Loucy (cell line): ENCODE measurements at regions not wholly inside any gene's neighbourhood (a gene's known extent, or its start where the extent isn't known, plus 50 kb on each side); places are given as distances from the start of the nearest gene placed in this dataset.

Source experiments
- H2AFZ ChIP-seq: fragments of 200-600 bp; sonication (generic); 2 replicates; pipeline ENCODE4 v1.6.0; 2016; ENCODE audit warnings: antibody characterized with exemption, mild to moderate bottlenecking, low read length, moderate library complexity
- H3F3A ChIP-seq: fragments of 200-600 bp; 2 replicates; pipeline ENCODE4 v1.6.0; 2016; ENCODE audit warnings: antibody characterized with exemption, low read depth, mild to moderate bottlenecking
- H3K27me3 ChIP-seq: fragments of 200-600 bp; sonication (generic); 2 replicates; pipeline ENCODE4 v1.6.1; 2014; ENCODE audit warnings: low read length, mild to moderate bottlenecking; ENCODE audit not compliant: insufficient read depth, poor library complexity, severe bottlenecking
- H3K36me3 ChIP-seq: fragments of 200-600 bp; sonication (generic); 2 replicates; pipeline ENCODE4 v1.6.1; 2016; ENCODE audit warnings: low read length; ENCODE audit not compliant: insufficient read depth
- H3K4me1 ChIP-seq: fragments of 200-600 bp; sonication (generic); 2 replicates; pipeline ENCODE4 v1.5.1; 2014; ENCODE audit warnings: low read length, mild to moderate bottlenecking; ENCODE audit not compliant: insufficient read depth, poor library complexity, severe bottlenecking
- H3K4me2 ChIP-seq: fragments of 200-600 bp; sonication (generic); 2 replicates; pipeline ENCODE4 v1.6.0; 2014; ENCODE audit warnings: antibody characterized with exemption, low read length, low read depth, mild to moderate bottlenecking; ENCODE audit not compliant: poor library complexity, severe bottlenecking
- H3K4me3 ChIP-seq: fragments of 200-600 bp; sonication (generic); 2 replicates; pipeline ENCODE4 v1.5.1; 2014; ENCODE audit warnings: low read length, mild to moderate bottlenecking, mixed read lengths; ENCODE audit not compliant: poor library complexity, severe bottlenecking
- H3K79me2 ChIP-seq: fragments of 200-600 bp; sonication (generic); 2 replicates; pipeline ENCODE4 v1.6.1; 2014; ENCODE audit warnings: low read length; ENCODE audit not compliant: insufficient read depth
- H3K9ac ChIP-seq: fragments of 200-600 bp; sonication (generic); 2 replicates; pipeline ENCODE4 v1.6.0; 2014; ENCODE audit warnings: mild to moderate bottlenecking, low read depth, low read length, moderate library complexity; ENCODE audit not compliant: poor library complexity, severe bottlenecking
- H3K9me2 ChIP-seq: fragments of 200-600 bp; sonication (generic); replicated peaks from 2 replicates; pipeline ENCODE4 v1.6.1; 2016; ENCODE audit warnings: low read depth, low read length, mixed read lengths
- H3K9me3 ChIP-seq: fragments of 200-600 bp; sonication (generic); 2 replicates; pipeline ENCODE4 v1.6.1; 2014; ENCODE audit warnings: mild to moderate bottlenecking, antibody characterized with exemption, low read length, low read depth; ENCODE audit not compliant: insufficient read depth
- H4K20me1 ChIP-seq: fragments of 200-600 bp; sonication (generic); 2 replicates; pipeline ENCODE4 v1.6.0; 2014; ENCODE audit warnings: antibody characterized with exemption, low read length, mild to moderate bottlenecking; ENCODE audit not compliant: insufficient read depth, poor library complexity, severe bottlenecking
- EZH2phosphoT487 ChIP-seq: fragments of 200-600 bp; IDR thresholded peaks from 2 replicates; pipeline ENCODE4 v1.6.1; 2018; ENCODE audit warnings: antibody characterized with exemption, mild to moderate bottlenecking, moderate library complexity, borderline replicate concordance
- TF ChIP-seq, protein P1 (sequence below): fragments of 200-600 bp; sonication (generic); conservative IDR thresholded peaks from 2 replicates; pipeline ENCODE4 v1.5.1; 2014; ENCODE audit warnings: mild to moderate bottlenecking, antibody characterized with exemption, low read length

DNA sequence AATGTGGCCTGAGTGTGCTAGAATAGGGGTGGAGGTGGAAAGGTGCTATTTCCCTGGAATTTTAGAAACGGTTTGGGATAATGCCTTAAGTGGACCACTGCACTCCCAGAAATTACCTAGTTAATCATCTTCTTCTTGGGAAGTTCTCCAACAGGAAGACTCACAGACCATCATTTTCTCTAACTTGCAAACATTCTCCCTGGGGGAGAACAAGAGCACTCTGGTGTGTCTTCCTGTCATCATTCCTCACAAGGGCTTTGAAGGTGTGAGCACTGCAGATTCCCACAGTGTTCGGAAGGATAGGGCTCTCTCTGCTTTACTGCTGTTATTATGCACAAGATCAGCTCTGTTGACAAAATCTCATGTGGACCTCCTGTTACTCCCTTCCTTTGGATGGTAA lies 54.9 kb upstream of the TSPAN2 start:
- no peak overlapping the region for H3K4me2 ChIP-seq
- no peaks in the 10 kb centered on the region for H3K79me2 ChIP-seq
- H3K4me1 ChIP-seq: peaks cover 26% of the 10 kb centered on the region

DNA sequence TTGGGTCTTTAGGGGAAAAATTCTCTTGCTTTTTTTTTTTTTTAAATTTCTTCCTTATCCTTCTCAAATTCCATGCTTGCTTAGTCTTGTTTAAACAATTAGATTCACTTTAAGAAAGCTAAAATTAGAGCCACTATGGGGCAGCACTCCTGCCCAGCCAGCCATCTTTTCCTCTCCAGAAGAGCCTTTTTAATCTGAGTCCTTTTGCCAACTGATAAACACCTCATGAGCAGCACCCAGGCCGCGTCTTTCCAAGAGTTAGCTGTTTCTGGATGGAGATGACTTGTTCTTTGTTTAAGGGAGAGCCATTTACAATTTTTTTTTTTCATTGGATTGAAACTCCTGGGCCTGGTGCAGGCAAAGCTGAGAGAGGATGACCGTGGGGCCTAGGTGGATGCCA lies 53.3 kb upstream of the TSPAN2 start:
- H3K4me2 ChIP-seq: peak overlapping the region; percentile 23
- H4K20me1 ChIP-seq: no peaks in the 10 kb centered on the region
- peak overlapping the region; percentile 43; the same call in 1 of the 2 replicates for H2AFZ ChIP-seq
- no peak overlapping the region for H3K4me3 ChIP-seq
- H3K9me2 ChIP-seq: no peaks in the 10 kb centered on the region
- peaks cover 28% of the 10 kb centered on the region for H3K4me1 ChIP-seq
- H3K36me3 ChIP-seq: no peaks in the 10 kb centered on the region
- no peaks in the 10 kb centered on the region for H3K9me3 ChIP-seq
- H3K79me2 ChIP-seq: no peaks in the 10 kb centered on the region
- TF ChIP-seq EZH2phosphoT487: no peak
- TF ChIP-seq, protein P1, sequence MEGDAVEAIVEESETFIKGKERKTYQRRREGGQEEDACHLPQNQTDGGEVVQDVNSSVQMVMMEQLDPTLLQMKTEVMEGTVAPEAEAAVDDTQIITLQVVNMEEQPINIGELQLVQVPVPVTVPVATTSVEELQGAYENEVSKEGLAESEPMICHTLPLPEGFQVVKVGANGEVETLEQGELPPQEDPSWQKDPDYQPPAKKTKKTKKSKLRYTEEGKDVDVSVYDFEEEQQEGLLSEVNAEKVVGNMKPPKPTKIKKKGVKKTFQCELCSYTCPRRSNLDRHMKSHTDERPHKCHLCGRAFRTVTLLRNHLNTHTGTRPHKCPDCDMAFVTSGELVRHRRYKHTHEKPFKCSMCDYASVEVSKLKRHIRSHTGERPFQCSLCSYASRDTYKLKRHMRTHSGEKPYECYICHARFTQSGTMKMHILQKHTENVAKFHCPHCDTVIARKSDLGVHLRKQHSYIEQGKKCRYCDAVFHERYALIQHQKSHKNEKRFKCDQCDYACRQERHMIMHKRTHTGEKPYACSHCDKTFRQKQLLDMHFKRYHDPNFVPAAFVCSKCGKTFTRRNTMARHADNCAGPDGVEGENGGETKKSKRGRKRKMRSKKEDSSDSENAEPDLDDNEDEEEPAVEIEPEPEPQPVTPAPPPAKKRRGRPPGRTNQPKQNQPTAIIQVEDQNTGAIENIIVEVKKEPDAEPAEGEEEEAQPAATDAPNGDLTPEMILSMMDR: peak; percentile 46; the same call in 1 of the 2 replicates
- H3K27me3 ChIP-seq: no peaks in the 10 kb centered on the region
- no peak overlapping the region for H3K9ac ChIP-seq
- no peaks in the 10 kb centered on the region for H3F3A ChIP-seq

More for the DNA sequence above, 54.9 kb upstream of the TSPAN2 start:
- TF ChIP-seq, protein P1: no peak
- no peak for TF ChIP-seq EZH2phosphoT487
- Histone ChIP-seq H3F3A (no peaks in the 10 kb centered on the region), H2AFZ (no peak overlapping the region), H3K9me3 (no peaks in the 10 kb centered on the region), H4K20me1 (no peaks in the 10 kb centered on the region), H3K27me3 (no peaks in the 10 kb centered on the region), H3K9me2 (no peaks in the 10 kb centered on the region), H3K36me3 (no peaks in the 10 kb centered on the region), H3K4me3 (no peak overlapping the region), H3K9ac (no peak overlapping the region)

DNA sequence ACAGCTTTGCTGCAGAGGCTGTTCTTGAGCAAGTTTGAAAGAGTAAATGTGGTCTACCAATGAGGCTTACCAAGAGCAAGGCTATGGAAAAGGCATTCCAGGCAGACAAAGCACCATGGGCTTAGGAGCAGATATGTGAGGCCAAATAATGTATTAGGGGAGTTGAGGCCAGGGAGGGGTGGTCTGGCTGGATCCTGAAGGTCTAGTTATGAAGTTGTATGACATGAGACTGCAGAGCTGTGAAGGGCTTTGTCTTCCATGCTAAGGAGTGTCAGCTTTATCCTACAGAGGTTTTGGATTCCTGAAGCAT lies 51.8 kb upstream of the TSPAN2 start:
- no peak for TF ChIP-seq EZH2phosphoT487
- TF ChIP-seq, protein P1: no peak

More for the DNA sequence above, 51.8 kb upstream of the TSPAN2 start:
- H2AFZ ChIP-seq: no peak overlapping the region
- H3K36me3 ChIP-seq: no peaks in the 10 kb centered on the region
- H3K4me1 ChIP-seq: peaks cover 28% of the 10 kb centered on the region
- no peaks in the 10 kb centered on the region for H3K79me2 ChIP-seq
- no peaks in the 10 kb centered on the region for H3K27me3 ChIP-seq
- H3K4me2 ChIP-seq: no peak overlapping the region
- no peaks in the 10 kb centered on the region for H3F3A ChIP-seq
- no peaks in the 10 kb centered on the region for H4K20me1 ChIP-seq
- H3K9me2 ChIP-seq: no peaks in the 10 kb centered on the region
- no peaks in the 10 kb centered on the region for H3K9me3 ChIP-seq
- no peak overlapping the region for H3K4me3 ChIP-seq
- no peak overlapping the region for H3K9ac ChIP-seq
